Lower leg skin (tissue), 3 donors: ENCODE measurements at regions not wholly inside any gene's neighbourhood (a gene's known extent, or its start where the extent isn't known, plus 50 kb on each side); places are given as distances from the start of the nearest gene placed in this dataset.

Experiments used
- CTCF ChIP-seq, 3 donors: fragments of 450-650 bp; IDR thresholded peaks; one replicate each; pipeline ENCODE4 v1.5.1; 2016; ENCODE audit warnings: antibody characterized with exemption in 3 of 3, mild to moderate bottlenecking in 3 of 3, moderate library complexity in 2 of 3
- POLR2A ChIP-seq, 2 donors: fragments of 450-650 bp; IDR thresholded peaks; one replicate each; pipeline ENCODE4 v1.6.1; 2016 to 2017; ENCODE audit warnings: antibody characterized with exemption in 2 of 2, mild to moderate bottlenecking in 1 of 2, moderate library complexity in 1 of 2

GRCh38 chr18:41134426-41134825, 820.6 kb upstream of the PIK3C3 start:
- TF ChIP-seq CTCF (IDR thresholded peaks at IDR 0.05), result no peak
- no peak for TF ChIP-seq POLR2A (IDR thresholded peaks at IDR 0.05)
